ENCODE measurements at regions not wholly inside any gene's neighbourhood (a gene's known extent, or its start where the extent isn't known, plus 50 kb on each side); places are given as distances from the start of the nearest gene placed in this dataset.

DNA sequence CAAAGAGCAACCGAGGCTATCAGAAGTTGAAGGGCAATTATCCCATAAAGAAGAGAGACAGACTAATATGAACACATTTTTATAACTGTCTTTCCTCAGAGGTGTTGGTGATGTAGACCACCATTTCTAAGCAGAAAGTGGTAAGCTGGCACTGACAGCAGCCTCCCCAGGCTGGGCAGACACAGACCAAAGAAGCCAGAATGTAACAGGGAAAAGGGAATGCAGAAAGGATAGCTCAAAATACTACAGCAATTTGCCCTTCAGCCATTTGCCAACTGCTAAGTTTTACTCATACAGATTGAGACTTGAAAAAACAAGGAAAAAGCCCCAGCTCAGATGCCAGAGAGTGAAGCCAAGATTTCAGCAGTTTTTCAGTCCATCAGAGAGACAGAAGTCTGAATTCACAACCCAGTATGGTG is 73.5 kb upstream of the ABI3BP start:
- no peak for DNase-seq (ENCODE audit: low read depth)
- no peak overlapping the region for H3K4me3 ChIP-seq (ENCODE audit: low read depth, low read length)
- TF ChIP-seq, protein P1, sequence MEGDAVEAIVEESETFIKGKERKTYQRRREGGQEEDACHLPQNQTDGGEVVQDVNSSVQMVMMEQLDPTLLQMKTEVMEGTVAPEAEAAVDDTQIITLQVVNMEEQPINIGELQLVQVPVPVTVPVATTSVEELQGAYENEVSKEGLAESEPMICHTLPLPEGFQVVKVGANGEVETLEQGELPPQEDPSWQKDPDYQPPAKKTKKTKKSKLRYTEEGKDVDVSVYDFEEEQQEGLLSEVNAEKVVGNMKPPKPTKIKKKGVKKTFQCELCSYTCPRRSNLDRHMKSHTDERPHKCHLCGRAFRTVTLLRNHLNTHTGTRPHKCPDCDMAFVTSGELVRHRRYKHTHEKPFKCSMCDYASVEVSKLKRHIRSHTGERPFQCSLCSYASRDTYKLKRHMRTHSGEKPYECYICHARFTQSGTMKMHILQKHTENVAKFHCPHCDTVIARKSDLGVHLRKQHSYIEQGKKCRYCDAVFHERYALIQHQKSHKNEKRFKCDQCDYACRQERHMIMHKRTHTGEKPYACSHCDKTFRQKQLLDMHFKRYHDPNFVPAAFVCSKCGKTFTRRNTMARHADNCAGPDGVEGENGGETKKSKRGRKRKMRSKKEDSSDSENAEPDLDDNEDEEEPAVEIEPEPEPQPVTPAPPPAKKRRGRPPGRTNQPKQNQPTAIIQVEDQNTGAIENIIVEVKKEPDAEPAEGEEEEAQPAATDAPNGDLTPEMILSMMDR (conservative IDR thresholded peaks at IDR 0.05; ENCODE audit: low read depth, low read length): no peak

DNA sequence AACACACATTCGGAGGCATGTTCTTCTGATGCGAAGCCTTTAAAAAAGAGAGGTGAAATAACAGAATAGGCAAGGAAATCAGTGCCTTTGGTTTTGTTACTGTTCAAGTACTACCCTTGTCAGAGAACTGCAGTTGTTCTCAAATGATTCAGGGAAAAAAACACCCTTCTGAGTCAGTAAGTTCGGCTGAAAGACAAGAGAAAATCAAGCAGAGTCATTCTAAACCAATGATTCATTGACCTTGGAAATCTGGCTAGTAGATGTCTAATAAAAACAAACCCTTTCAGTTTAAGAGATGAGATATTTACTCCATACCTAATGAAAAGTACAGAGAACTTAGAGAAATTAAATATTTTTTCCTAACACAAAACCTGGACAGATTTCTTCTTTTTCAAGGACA is 72.7 kb upstream of the ABI3BP start:
- TF ChIP-seq, protein P1 (conservative IDR thresholded peaks at IDR 0.05; ENCODE audit: low read depth, low read length): no peak
- no peak overlapping the region for H3K4me3 ChIP-seq (ENCODE audit: low read depth, low read length)
- DNase-seq (ENCODE audit: low read depth): peak; percentile 86

GRCh38 chr3:101063401-101063800 is 70.2 kb upstream of the ABI3BP start:
- TF ChIP-seq, protein P1 (conservative IDR thresholded peaks at IDR 0.05; ENCODE audit: low read depth, low read length): no peak
- no peak for DNase-seq (ENCODE audit: low read depth)
- H3K4me3 ChIP-seq (ENCODE audit: low read depth, low read length): no peak overlapping the region

- TF ChIP-seq, protein P1 (conservative IDR thresholded peaks at IDR 0.05; ENCODE audit: low read depth, low read length): no peak
- no peak overlapping the region for H3K4me3 ChIP-seq (ENCODE audit: low read depth, low read length)
- no peak for DNase-seq (ENCODE audit: low read depth)
Measured at GRCh38 chr3:101061312-101061711, 68.1 kb upstream of the ABI3BP start.

DNA sequence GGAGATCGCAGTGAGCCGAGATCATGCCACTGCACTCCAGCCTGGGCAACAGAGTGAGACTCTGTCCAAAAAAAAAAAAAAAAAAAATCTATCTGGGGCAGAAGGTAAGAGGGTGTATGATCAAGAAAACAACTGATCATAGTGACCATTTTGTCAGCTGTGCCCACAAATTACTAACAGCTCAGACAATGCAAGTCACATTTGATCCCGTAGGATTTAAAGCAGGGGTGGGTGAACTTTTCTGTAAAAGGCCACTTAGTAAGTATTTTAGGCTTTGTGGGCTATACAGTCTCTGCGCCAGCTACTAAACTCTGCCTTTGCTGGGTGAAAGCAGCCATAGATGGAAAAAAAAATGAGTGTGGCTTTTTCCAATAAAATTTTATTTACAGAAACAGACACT is 57.6 kb upstream of the ABI3BP start:
- TF ChIP-seq, protein P1 (conservative IDR thresholded peaks at IDR 0.05; ENCODE audit: low read depth, low read length): no peak
- H3K4me3 ChIP-seq (ENCODE audit: low read depth, low read length): no peak overlapping the region
- no peak for DNase-seq (ENCODE audit: low read depth)

DNA sequence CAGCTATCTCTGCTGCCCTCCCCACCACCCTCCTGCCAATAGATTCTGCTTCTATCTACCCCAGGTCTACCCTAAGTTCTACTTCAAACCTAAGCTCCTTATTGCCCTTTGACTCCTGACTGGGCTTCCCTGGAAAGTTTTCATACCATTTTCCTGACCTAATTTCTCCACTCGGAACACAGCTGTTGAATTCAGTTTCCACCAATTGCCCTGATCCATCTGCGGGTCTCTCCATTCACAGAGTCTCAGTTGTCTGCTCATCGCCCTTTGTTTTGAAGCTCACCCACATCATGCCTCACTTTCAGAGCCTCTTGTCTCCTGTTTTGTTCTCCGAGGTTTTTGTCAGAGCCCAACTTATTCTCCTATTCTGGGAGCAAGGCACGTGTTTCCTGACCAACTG is 56.8 kb upstream of the ABI3BP start:
- DNase-seq (ENCODE audit: low read depth): no peak
- TF ChIP-seq, protein P1 (conservative IDR thresholded peaks at IDR 0.05; ENCODE audit: low read depth, low read length): no peak
- H3K4me3 ChIP-seq (ENCODE audit: low read depth, low read length): no peak overlapping the region

DNA sequence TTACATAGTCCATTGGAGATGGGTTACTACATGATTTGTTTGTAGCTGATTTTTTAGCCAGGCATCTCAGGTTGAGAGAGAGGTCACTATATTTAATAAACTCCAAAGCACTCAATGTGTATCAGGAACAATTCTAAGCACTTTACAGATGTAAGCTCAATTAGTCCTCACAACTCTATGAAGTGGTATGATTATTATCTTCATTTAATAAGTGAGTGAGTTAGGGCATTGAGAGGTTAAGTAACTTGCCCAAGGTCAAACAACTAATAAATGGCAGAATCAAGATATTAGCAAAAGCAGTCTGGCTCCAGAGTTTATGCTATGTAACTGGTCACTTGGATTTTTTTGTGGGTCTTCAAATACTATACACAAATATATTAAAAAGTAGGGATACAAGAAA is 56.3 kb upstream of the ABI3BP start:
- TF ChIP-seq, protein P1 (conservative IDR thresholded peaks at IDR 0.05; ENCODE audit: low read depth, low read length): no peak
- no peak for DNase-seq (ENCODE audit: low read depth)
- H3K4me3 ChIP-seq (ENCODE audit: low read depth, low read length): no peak overlapping the region

Measured in epithelial cell of proximal tubule (primary cell).